K562 (cell line): ENCODE measurements at regions not wholly inside any gene's neighbourhood (a gene's known extent, or its start where the extent isn't known, plus 50 kb on each side); places are given as distances from the start of the nearest gene placed in this dataset.

ENCODE experiments used
- ATAC-seq: fragments of 200-7000 bp; cut with Tn5 transposase; 3 replicates; pipeline ENCODE4 v1.9.1; 2020; ENCODE audit warnings: moderate library complexity
- BruUV-seq: library from RNA; stranded (reverse); fragments of 400-500 nt; replicated peaks from 2 replicates; lab custom pipeline; 2021; lab: Mats Ljungman, UMichigan
- CTCF ChIA-PET: fragments of 300-600 bp; formaldehyde crosslinking; extraction: SDS; loops from one replicate; lab custom pipeline; 2021; ENCODE audit warnings: low intra/inter-chr PET ratio; lab: Yijun Ruan, JAX
- POLR2A ChIA-PET: fragments of 300-600, 350-650 bp; sonication (Branson Sonifier 250); formaldehyde crosslinking; extraction: SDS; loops from one replicate; lab custom pipeline; 2021; ENCODE audit warnings: antibody characterized with exemption, inconsistent platforms; lab: Yijun Ruan, JAX
- DNase-seq, 4 experiments: peaks; one replicate each; pipeline versions ENCODE4 v3.0.0 to v3.0.0-alpha.2; 2011 to 2018; ENCODE audit warnings: low spot score in 3 of 4, mixed read lengths in 3 of 4; ENCODE audit errors: extremely low read depth in 1 of 4
- FAIRE-seq: peaks from 2 replicates; lab custom pipeline; 2011; peaks lifted over from hg19 to GRCh38; lab: Jason Lieb, UNC
- H2AFZ ChIP-seq: 2 replicates; pipeline ENCODE4 v1.6.0; 2011; ENCODE audit warnings: low read depth, low read length, control low read depth, inconsistent platforms
- H3K27ac ChIP-seq: fragments of 200-600 bp; 3 replicates; pipeline ENCODE4 v1.8.0; 2011; ENCODE audit warnings: low read depth, mild to moderate bottlenecking, control low read depth, inconsistent platforms, low read length, moderate library complexity, mixed read lengths; ENCODE audit errors: extremely low read depth
- H3K27me3 ChIP-seq, 2 experiments: fragments of 300-600 bp in 1 of 2; 2 replicates in 1 of 2; 3 replicates in 1 of 2; pipeline versions ENCODE4 v1.6.0 to v1.8.0; 2011; ENCODE audit warnings: inconsistent platforms in 2 of 2, low read length in 2 of 2, mild to moderate bottlenecking in 1 of 2, mixed read lengths in 1 of 2, moderate library complexity in 1 of 2; ENCODE audit not compliant: control insufficient read depth in 2 of 2, insufficient read depth in 2 of 2
- H3K36me3 ChIP-seq: fragments of 300-600 bp; 3 replicates; pipeline ENCODE4 v1.8.0; 2011; ENCODE audit warnings: mild to moderate bottlenecking, low read length, inconsistent platforms; ENCODE audit not compliant: control insufficient read depth, insufficient read depth
- H3K4me1 ChIP-seq, 2 experiments: fragments of 200-600 bp in 1 of 2; replicated peaks in 1 of 2; 2 replicates in 1 of 2; 3 replicates in 1 of 2; pipeline versions ENCODE4 v1.5.1 to v1.8.0; 2011; ENCODE audit warnings: inconsistent platforms in 2 of 2, low read length in 2 of 2, mild to moderate bottlenecking in 1 of 2, mixed read lengths in 1 of 2, moderate library complexity in 1 of 2; ENCODE audit not compliant: control insufficient read depth in 2 of 2, insufficient read depth in 2 of 2
- H3K4me2 ChIP-seq: 2 replicates; pipeline ENCODE4 v1.6.1; 2011; ENCODE audit warnings: low read length, control low read depth, inconsistent platforms, mixed read lengths; ENCODE audit not compliant: insufficient read depth
- H3K4me3 ChIP-seq: fragments of 200-600 bp; sonication (generic), shearing (Covaris generic); 2 replicates; pipeline ENCODE4 v1.5.1; 2016; ENCODE audit warnings: control low read depth, inconsistent platforms
- H3K79me2 ChIP-seq: fragments of 200-600 bp; 3 replicates; pipeline ENCODE4 v1.8.0; 2011; ENCODE audit warnings: low read length, inconsistent platforms; ENCODE audit not compliant: control insufficient read depth, insufficient read depth
- H3K9ac ChIP-seq, 2 experiments: 2 replicates each; pipeline versions ENCODE4 v1.6.0 to v1.6.1; 2011; ENCODE audit warnings: low read depth in 2 of 2, low read length in 2 of 2, control low read depth in 1 of 2, inconsistent platforms in 1 of 2, mild to moderate bottlenecking in 1 of 2, mixed read lengths in 1 of 2; ENCODE audit not compliant: insufficient read depth in 1 of 2
- H3K9me1 ChIP-seq: one replicate; pipeline ENCODE4 v1.6.0; 2011; ENCODE audit warnings: inconsistent platforms, mild to moderate bottlenecking, low read length, moderate library complexity; ENCODE audit not compliant: control insufficient read depth, insufficient read depth
- H3K9me3 ChIP-seq: replicated peaks from 2 replicates; pipeline ENCODE4 v1.5.1; 2011; ENCODE audit warnings: low read depth, low read length, inconsistent platforms; ENCODE audit not compliant: control insufficient read depth, insufficient read depth
- H4K20me1 ChIP-seq: replicated peaks from 2 replicates; pipeline ENCODE4 v1.6.1; 2011; ENCODE audit warnings: low read length, inconsistent platforms, mixed read lengths; ENCODE audit not compliant: control insufficient read depth, insufficient read depth
- CREBBP ChIP-seq: IDR thresholded peaks from one replicate; pipeline ENCODE4 v1.6.1; 2012; ENCODE audit warnings: low read depth, mild to moderate bottlenecking, control low read depth, inconsistent platforms, low read length
- HOMEZ ChIP-seq: fragments of 250-450 bp; sonication (Bioruptor Pico); IDR thresholded peaks from 2 replicates; pipeline ENCODE4 v1.4.0; 2020; ENCODE audit warnings: mild to moderate bottlenecking, moderate library complexity
- MECOM ChIP-seq: fragments of 250-450 bp; sonication (Bioruptor Pico); IDR thresholded peaks from 2 replicates; pipeline ENCODE4 v1.8.0; 2022; ENCODE audit warnings: inconsistent platforms
- MED1 ChIP-seq: sonication (generic); formaldehyde crosslinking; IDR thresholded peaks from 2 replicates; pipeline ENCODE4 v1.8.1; 2023; ENCODE audit warnings: missing genetic modification reagents, borderline replicate concordance
- NR4A1 ChIP-seq, 2 experiments: fragments of 250-450 bp in 1 of 2; fragments of 450-650 bp in 1 of 2; sonication (Bioruptor Pico) in 1 of 2; IDR thresholded peaks; 2 replicates each; pipeline versions ENCODE4 v1.4.0 to v1.6.1; 2016 to 2020; ENCODE audit warnings: mild to moderate bottlenecking in 2 of 2, missing compliant biosample characterization in 1 of 2, missing genetic modification characterization in 1 of 2, moderate library complexity in 1 of 2
- PKNOX1 ChIP-seq: fragments of 450-650 bp; IDR thresholded peaks from 2 replicates; pipeline ENCODE4 v1.6.1; 2016
- SRSF1 ChIP-seq: fragments of 200-400 bp; formaldehyde crosslinking; IDR thresholded peaks from 2 replicates; pipeline ENCODE4 v1.6.1; 2017; ENCODE audit warnings: mild to moderate bottlenecking, low read depth, low read length, moderate library complexity
- TCF3 ChIP-seq: sonication (generic); formaldehyde crosslinking; IDR thresholded peaks from 2 replicates; pipeline ENCODE4 v1.4.0; 2020; ENCODE audit warnings: mild to moderate bottlenecking, missing genetic modification reagents
- ZKSCAN1 ChIP-seq: fragments of 150-350 bp; IDR thresholded peaks from 2 replicates; pipeline ENCODE4 v1.6.1; 2016; ENCODE audit warnings: low read depth, low read length
- ZNF175 ChIP-seq: fragments of 200-800 bp; sonication (Bioruptor generic); IDR thresholded peaks from 2 replicates; pipeline ENCODE4 v1.6.1; 2016; ENCODE audit warnings: low read depth, mild to moderate bottlenecking, missing genetic modification characterization, missing compliant biosample characterization
- ZNF347 ChIP-seq: fragments of 450-650 bp; formaldehyde crosslinking; IDR thresholded peaks from 2 replicates; pipeline ENCODE4 v1.4.0; 2020; ENCODE audit warnings: low read depth, mild to moderate bottlenecking, moderate library complexity
- ZNF778 ChIP-seq: fragments of 450-650 bp; formaldehyde crosslinking; IDR thresholded peaks from 2 replicates; pipeline ENCODE4 v1.4.0; 2020; ENCODE audit warnings: mild to moderate bottlenecking, moderate library complexity
- in situ Hi-C: fragments of 300-500 bp; cut with MboI; formaldehyde crosslinking; loops from 4 replicates; pipeline ENCODE4 v1.15.0; 2018; ENCODE audit warnings: inconsistent platforms, mixed read lengths
- intact Hi-C: fragments of 100-400 bp; cut with micrococcal nuclease; formaldehyde crosslinking; loops from 2 replicates; pipeline ENCODE4 v1.14.2; 2022

DNA sequence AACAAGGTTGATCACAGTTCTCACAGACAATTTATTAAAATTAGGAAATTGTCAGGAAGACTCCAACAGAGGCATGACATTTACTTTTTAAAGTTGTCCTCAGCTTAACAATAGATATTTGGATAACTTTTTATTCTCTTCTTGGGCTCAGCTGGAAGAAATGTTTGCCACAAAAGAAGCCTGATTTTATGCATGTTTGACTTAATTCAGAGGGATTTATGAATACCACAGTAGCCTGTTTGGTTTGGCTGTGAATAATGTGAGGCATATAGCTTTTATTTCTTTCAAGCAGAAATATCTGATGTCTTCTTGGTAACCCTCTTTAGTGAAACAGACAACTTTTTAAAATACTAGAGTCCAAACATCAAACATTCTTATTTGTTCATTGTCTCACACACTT, 1464.5 kb upstream of the SLC10A2 start:
- no peak overlapping the region for H3K27ac ChIP-seq
- BruUV-seq: no TSS peak
- H3K9ac ChIP-seq: no peak overlapping the region
- H3K4me2 ChIP-seq: no peak overlapping the region
- in situ Hi-C loops: no loop called here
- no peak overlapping the region for H2AFZ ChIP-seq
- no peaks in the 10 kb centered on the region for H3K9me1 ChIP-seq
- H3K79me2 ChIP-seq: no peaks in the 10 kb centered on the region
- H3K36me3 ChIP-seq: no peaks in the 10 kb centered on the region
- TF ChIP-seq CREBBP (no peak), ZKSCAN1 (no peak), ZNF778 (no peak), TCF3 (CRISPR knock-in tag) (no peak), SRSF1 (no peak), NR4A1 (CRISPR knock-in tag; IDR thresholded peaks at IDR 0.05) (no peak), NR4A1 (tag; IDR thresholded peaks at IDR 0.05) (no peak), ZNF347 (CRISPR knock-in tag) (no peak), MECOM (no peak), ZNF175 (CRISPR knock-in tag) (no peak), MED1 (no peak), HOMEZ (no peak), PKNOX1 (no peak)
- ATAC-seq (no peak), DNase-seq (no peak), FAIRE-seq (no peak)
- ChIA-PET CTCF (no interaction called here), POLR2A (no interaction called here)
- no peaks in the 10 kb centered on the region for H3K4me1 ChIP-seq
- H3K4me3 ChIP-seq: no peak overlapping the region
- intact Hi-C loops: no loop called here
- H3K27me3 ChIP-seq: no peaks in the 10 kb centered on the region
- H3K9me3 ChIP-seq: no peaks in the 10 kb centered on the region
- H4K20me1 ChIP-seq: no peaks in the 10 kb centered on the region
